ENCODE measurements at regions not wholly inside any gene's neighbourhood (a gene's known extent, or its start where the extent isn't known, plus 50 kb on each side); places are given as distances from the start of the nearest gene placed in this dataset.
A peak's percentile ranks its signal among the peaks of the same experiment; 100 is the strongest.

DNA sequence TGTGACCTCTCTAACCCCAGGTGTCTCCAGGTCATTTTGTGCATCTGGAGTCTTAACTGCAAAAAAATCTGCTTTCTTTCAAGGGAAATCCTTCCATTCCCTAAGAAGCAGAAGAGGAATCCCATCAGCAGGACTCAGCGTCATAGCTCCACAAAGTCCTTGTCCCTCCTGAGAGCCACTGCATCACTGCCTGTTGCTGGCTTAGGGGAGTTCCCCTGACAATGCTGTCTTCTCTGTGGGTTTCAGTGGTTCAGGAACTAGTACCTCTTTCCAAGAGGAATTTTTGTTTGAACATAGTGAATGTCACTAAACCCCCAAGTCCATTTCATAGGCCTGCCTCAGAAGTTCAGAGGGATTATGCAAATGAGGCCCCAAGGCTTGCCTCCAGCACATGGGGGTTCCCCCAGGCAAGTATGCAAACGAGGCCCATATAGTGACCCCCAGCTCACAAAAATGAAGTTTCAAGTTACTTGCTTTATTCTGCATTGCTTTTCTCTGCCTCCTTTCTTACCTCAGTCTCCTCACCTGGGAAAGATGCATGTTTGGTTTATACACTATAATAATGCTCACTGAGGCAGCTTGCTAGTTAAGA, 513.9 kb upstream of the MEX3C start:
- Histone ChIP-seq H3K79me1 (ENCODE audit: low read depth, low read length) (no peaks in the 10 kb centered on the region), H4K20me1 (replicated peaks in 1 of 2; ENCODE audit: control insufficient read depth in 1 of 2, insufficient read depth in 2 of 2, low read length in 2 of 2) (no peaks in the 10 kb centered on the region), H3K27ac (ENCODE audit: low read depth, low read length) (no peak overlapping the region), H3K9me3 (ENCODE audit: insufficient read depth in 2 of 2, low read depth in 1 of 2, low read length in 1 of 2) (peaks cover 19 to 23% of the 10 kb centered on the region in 2 experiments), H3K79me2 (ENCODE audit: control insufficient read depth in 1 of 2, insufficient read depth in 2 of 2, low read length in 2 of 2) (no peaks in the 10 kb centered on the region), H3K4me2 (ENCODE audit: insufficient read depth in 1 of 2, low read depth in 2 of 2, low read length in 2 of 2) (peak overlapping the region in 1 of 2 experiments; percentile 12; a peak in 1 of 4 replicates), H4K8ac (ENCODE audit: extremely low read depth, insufficient read depth, low read length) (no peak overlapping the region), H4K91ac (replicated peaks; ENCODE audit: insufficient read length, low read length) (no peak overlapping the region), H3K4me3 (ENCODE audit: extremely low read depth in 1 of 4, insufficient read depth in 2 of 4, low read depth in 3 of 4, low read length in 4 of 4) (no peak overlapping the region), H4K5ac (ENCODE audit: insufficient read length, low read depth, low read length) (no peak overlapping the region), H3K4ac (replicated peaks; ENCODE audit: insufficient read length, low read depth, low read length) (no peak overlapping the region), H2AK5ac (ENCODE audit: low read depth, low read length) (no peak overlapping the region), H2BK20ac (ENCODE audit: low read length) (no peak overlapping the region), H3K56ac (replicated peaks; ENCODE audit: insufficient read length, low read depth, low read length) (no peak overlapping the region), H2BK120ac (replicated peaks; ENCODE audit: low read depth, low read length) (no peak overlapping the region), H2AFZ (ENCODE audit: low read length) (no peak overlapping the region), H3K4me1 (replicated peaks in 1 of 4; ENCODE audit: control insufficient read depth in 3 of 4, insufficient read depth in 4 of 4, low read length in 3 of 4) (peaks cover 0 to 16% (median 2%) of the 10 kb centered on the region in 4 experiments; a peak in 5 of 7 replicates), H3K27me3 (replicated peaks in 1 of 4; ENCODE audit: control insufficient read depth in 3 of 4, extremely low read depth in 1 of 4, insufficient read depth in 3 of 4, low read length in 3 of 4) (no peaks in the 10 kb centered on the region), H3K9ac (replicated peaks in 1 of 4; ENCODE audit: extremely low read depth in 1 of 4, low read depth in 3 of 4, low read length in 3 of 4) (no peak overlapping the region), H3K18ac (ENCODE audit: extremely low read depth, low read length) (no peak overlapping the region), H2BK15ac (ENCODE audit: low read length) (no peak overlapping the region), H2BK5ac (ENCODE audit: low read depth, low read length) (no peak overlapping the region), H3K23ac (ENCODE audit: insufficient read length) (no peak overlapping the region), H3K36me3 (ENCODE audit: control insufficient read depth in 2 of 4, insufficient read depth in 4 of 4, low read length in 3 of 4) (peaks cover 0 to 4% (median 0%) of the 10 kb centered on the region in 4 experiments; a peak in 2 of 8 replicates), H3K23me2 (ENCODE audit: low read depth, low read length) (no peaks in the 10 kb centered on the region), H2BK12ac (ENCODE audit: low read depth, low read length) (no peak overlapping the region), H3K14ac (ENCODE audit: insufficient read length) (no peak overlapping the region)
- no peak for DNase-seq (ENCODE audit: low read depth in 1 of 2, low spot score in 2 of 2)
- POLR2A ChIA-PET (ENCODE audit: partially characterized antibody) = no interaction called here
- CTCF ChIA-PET (ENCODE audit: partially characterized antibody) = no interaction called here
- FAIRE-seq = no peak
- WGBS, 2 experiments (ENCODE audit: extremely low coverage in 1 of 2, insufficient coverage in 1 of 2, insufficient read length in 1 of 2, insufficient replicate concordance in 2 of 2, low coverage in 1 of 2, low lambda C conversion rate in 2 of 2, missing lambda C conversion rate in 1 of 2) = 66% methylated on average over 2 of the region's 2 CpGs; no CpG with 5 or more reads in 1 of the 2 experiments
- no peak for TF ChIP-seq HDAC2 (IDR thresholded peaks at IDR 0.05; ENCODE audit: borderline replicate concordance in 1 of 2, low read depth in 2 of 2, low read length in 2 of 2)
- TF ChIP-seq, protein P1, sequence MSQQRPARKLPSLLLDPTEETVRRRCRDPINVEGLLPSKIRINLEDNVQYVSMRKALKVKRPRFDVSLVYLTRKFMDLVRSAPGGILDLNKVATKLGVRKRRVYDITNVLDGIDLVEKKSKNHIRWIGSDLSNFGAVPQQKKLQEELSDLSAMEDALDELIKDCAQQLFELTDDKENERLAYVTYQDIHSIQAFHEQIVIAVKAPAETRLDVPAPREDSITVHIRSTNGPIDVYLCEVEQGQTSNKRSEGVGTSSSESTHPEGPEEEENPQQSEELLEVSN (IDR thresholded peaks at IDR 0.05) = 0 out of 2 replicates have a peak, but pooled peaks have one; percentile 1
